Right lobe of liver (tissue), 4 donors: ENCODE measurements at regions not wholly inside any gene's neighbourhood (a gene's known extent, or its start where the extent isn't known, plus 50 kb on each side); places are given as distances from the start of the nearest gene placed in this dataset.

Experiments
- POLR2A ChIP-seq: fragments of 450-650 bp; IDR thresholded peaks from one replicate; pipeline ENCODE4 v1.6.1; 2017; ENCODE audit warnings: antibody characterized with exemption, mild to moderate bottlenecking
- TF ChIP-seq, protein P1 (sequence below), 4 donors: fragments of 200-600 bp in 3 of 4; fragments of 450-650 bp in 1 of 4; IDR thresholded peaks; one replicate each; pipeline versions ENCODE4 v1.5.1 to v1.8.0; 2016 to 2022; ENCODE audit warnings: antibody characterized with exemption in 4 of 4, mild to moderate bottlenecking in 2 of 4
- donor health status: DM: no; HTN: no; CAD: no.
- donor health status: DM: no; HTN: no; CAD: no.
- donor health status: DM: no; HTN: yes; CAD: no.

DNA sequence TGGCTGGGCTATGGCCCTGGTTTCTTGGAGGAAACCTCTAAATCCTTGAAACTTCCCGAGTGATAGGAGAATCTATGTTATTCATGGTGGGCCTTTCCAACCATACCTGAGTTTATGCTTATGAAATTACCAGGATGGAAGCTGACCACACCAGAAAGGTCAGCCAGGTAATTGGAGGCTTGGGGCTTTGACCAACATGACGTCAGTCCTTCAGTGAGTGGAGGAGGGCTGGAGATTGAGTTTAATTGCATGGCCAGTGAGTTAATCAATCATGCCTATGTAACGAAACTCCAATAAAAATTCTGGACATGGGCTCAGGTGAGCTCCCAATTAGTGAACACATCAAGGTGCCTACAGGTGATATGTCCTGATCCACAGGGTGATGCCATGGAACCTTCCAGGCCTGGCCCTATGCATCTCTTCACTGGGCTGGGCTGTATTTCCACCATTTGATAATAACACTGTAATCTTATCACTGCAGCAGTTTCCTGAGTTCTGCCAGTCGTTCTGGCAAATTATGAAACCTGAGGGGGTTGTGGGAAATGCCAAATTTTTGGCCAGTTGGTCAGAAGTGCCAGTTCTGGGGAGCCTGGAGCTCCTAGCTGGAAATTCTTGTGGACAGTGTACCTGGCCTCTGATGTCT, 106.5 kb downstream of the CDH26 start:
- TF ChIP-seq, protein P1, sequence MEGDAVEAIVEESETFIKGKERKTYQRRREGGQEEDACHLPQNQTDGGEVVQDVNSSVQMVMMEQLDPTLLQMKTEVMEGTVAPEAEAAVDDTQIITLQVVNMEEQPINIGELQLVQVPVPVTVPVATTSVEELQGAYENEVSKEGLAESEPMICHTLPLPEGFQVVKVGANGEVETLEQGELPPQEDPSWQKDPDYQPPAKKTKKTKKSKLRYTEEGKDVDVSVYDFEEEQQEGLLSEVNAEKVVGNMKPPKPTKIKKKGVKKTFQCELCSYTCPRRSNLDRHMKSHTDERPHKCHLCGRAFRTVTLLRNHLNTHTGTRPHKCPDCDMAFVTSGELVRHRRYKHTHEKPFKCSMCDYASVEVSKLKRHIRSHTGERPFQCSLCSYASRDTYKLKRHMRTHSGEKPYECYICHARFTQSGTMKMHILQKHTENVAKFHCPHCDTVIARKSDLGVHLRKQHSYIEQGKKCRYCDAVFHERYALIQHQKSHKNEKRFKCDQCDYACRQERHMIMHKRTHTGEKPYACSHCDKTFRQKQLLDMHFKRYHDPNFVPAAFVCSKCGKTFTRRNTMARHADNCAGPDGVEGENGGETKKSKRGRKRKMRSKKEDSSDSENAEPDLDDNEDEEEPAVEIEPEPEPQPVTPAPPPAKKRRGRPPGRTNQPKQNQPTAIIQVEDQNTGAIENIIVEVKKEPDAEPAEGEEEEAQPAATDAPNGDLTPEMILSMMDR (IDR thresholded peaks at IDR 0.05): no peak
- no peak for TF ChIP-seq POLR2A
